ENCODE measurements at regions not wholly inside any gene's neighbourhood (a gene's known extent, or its start where the extent isn't known, plus 50 kb on each side); places are given as distances from the start of the nearest gene placed in this dataset.

GRCh38 chr5:2240118-2240904 is 357.6 kb upstream of the IRX4 start:
- DNase-seq (ENCODE audit: low spot score): no peak

GRCh38 chr5:2239201-2239910 is 356.6 kb upstream of the IRX4 start:
- DNase-seq (ENCODE audit: low spot score): no peak

DNA sequence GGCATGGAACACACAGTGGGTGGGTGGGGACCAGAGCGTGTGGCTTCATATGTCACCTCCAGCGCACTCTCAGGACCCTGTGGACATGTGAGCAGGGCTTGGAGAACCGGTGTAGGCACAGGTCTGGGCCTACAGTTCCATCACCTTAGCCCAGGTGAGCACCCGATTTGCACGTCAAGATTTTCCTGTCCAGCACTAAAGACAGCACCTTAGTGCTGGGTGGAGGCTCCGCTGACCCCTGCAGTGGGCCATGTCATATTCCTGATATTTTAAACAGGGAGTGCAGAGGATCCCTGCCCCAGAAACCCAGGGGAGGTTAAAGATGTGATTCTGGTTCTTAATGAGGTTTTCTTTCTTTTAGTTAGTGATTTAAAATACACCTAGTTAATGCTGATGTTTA is 356.0 kb upstream of the IRX4 start:
- DNase-seq (ENCODE audit: low spot score): no peak

- no peak for DNase-seq (ENCODE audit: low spot score)
These were observed 344.7 kb upstream of the IRX4 start for GRCh38 chr5:2227433-2227832.

GRCh38 chr5:2224689-2225088 is 342.0 kb upstream of the IRX4 start:
- DNase-seq (ENCODE audit: low spot score): no peak

GRCh38 chr5:2223303-2223702 is 340.6 kb upstream of the IRX4 start:
- no peak for DNase-seq (ENCODE audit: low spot score)

DNA sequence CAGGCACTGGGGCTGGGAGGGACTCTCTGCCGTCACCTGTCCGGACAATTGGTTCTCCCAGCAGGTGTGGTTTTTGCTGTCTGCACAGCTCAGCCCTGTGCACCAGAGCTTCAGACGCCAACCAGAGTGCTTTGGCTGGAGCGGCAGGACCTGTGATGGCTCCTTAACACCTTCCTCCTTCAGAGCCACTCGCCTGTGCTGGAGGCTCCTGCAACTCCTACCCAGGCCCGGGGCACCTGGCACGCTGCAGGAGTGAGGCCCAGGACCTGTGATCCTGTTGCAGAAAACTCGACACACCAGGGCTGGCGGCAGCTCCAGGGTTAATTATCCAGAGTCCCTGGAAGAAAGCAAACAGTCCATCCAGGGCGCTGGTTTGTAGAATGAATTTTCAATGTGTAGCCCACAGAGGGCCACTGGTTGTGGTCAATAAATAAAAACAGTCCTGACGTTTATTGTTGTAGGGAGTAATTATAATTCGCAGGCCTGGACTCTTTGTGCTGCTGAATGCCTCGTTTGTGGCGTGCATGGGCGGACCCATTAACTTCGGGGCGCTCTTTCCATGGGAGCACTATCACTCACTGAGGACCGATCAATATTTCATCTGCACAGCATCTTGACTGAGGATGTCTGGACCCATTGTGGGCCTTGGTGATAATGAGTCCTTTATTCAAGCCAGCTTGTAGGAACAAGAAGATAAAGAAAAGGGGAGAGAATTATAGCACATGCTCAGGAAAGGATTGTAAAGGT is 339.7 kb upstream of the IRX4 start:
- no peak for DNase-seq (ENCODE audit: low spot score)

DNA sequence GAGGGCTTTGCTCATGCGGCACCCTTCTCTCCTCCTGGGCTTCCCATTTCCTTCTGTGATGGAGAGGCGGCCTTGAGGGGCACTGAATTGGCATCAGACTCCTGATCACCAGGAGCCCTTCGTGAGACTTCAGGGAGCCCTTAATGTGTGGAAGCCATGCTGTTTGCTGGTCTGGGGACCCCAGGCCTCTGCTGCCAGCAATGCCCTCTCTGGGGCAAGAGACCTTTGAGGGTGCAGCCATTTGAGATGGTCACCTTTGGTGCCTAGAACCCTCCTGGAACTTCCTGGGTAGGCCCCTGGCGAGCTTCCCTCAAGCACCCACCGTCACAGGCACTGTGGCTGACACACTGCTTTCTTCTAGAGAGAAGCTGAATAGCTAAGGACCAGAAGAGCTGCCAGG is 338.7 kb upstream of the IRX4 start:
- no peak for DNase-seq (ENCODE audit: low spot score)

GRCh38 chr5:2220741-2221140 is 338.0 kb upstream of the IRX4 start:
- no peak for DNase-seq (ENCODE audit: low spot score)

GRCh38 chr5:2219149-2219776 is 336.5 kb upstream of the IRX4 start:
- no peak for DNase-seq (ENCODE audit: low spot score)

GRCh38 chr5:2217219-2217618 is 334.5 kb upstream of the IRX4 start:
- no peak for DNase-seq (ENCODE audit: low spot score)

- no peak for DNase-seq (ENCODE audit: low spot score)
These were observed 332.3 kb upstream of the IRX4 start for GRCh38 chr5:2214910-2215590.

GRCh38 chr5:2213121-2213730 is 330.5 kb upstream of the IRX4 start:
- no peak for DNase-seq (ENCODE audit: low spot score)

GRCh38 chr5:2212481-2212880 is 329.8 kb upstream of the IRX4 start:
- DNase-seq (ENCODE audit: low spot score): no peak

- DNase-seq (ENCODE audit: low spot score): no peak
These were observed 325.5 kb upstream of the IRX4 start for GRCh38 chr5:2208239-2208544.

DNA sequence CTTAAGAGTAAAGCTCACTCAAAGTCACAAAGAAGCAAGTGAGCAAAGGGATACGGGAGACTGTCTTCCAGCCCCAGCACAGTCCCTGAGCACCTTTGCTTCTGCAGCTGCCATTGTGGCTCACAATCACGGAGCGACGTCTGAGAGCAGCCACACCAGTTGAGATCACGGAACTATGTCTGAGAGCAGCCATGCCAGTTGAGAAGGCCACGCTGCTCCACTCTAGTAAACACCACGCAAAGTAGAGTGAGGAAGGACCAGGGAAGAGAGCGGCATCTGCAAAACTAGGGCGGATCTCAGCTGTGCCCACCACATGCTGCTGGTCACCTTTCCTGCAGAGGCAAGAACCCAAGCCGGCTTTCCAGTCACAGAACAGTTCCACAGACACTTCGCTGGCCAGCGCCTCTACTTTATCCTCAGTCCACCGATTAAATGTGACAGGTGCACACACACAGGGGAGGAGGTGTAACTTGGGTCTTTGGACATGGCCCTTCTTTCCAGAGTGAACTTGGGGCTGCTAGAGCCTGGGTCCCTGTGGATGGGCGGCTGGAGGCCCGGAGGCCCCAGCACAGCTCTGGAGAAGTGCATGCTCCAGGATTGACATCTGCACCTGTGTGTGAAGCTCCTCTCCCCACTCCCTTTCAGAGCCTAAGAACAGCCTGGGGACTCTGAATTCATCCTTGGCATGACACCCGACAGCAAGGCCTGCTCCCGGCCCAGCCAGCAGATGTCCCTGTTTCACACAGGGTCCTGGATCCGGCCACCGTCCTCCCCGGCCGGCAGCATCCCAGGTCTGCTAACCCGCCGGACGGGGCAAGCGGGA is 324.9 kb upstream of the IRX4 start:
- DNase-seq (ENCODE audit: low spot score): no peak

GRCh38 chr5:2207109-2207399 is 324.3 kb upstream of the IRX4 start:
- DNase-seq (ENCODE audit: low spot score): no peak

DNA sequence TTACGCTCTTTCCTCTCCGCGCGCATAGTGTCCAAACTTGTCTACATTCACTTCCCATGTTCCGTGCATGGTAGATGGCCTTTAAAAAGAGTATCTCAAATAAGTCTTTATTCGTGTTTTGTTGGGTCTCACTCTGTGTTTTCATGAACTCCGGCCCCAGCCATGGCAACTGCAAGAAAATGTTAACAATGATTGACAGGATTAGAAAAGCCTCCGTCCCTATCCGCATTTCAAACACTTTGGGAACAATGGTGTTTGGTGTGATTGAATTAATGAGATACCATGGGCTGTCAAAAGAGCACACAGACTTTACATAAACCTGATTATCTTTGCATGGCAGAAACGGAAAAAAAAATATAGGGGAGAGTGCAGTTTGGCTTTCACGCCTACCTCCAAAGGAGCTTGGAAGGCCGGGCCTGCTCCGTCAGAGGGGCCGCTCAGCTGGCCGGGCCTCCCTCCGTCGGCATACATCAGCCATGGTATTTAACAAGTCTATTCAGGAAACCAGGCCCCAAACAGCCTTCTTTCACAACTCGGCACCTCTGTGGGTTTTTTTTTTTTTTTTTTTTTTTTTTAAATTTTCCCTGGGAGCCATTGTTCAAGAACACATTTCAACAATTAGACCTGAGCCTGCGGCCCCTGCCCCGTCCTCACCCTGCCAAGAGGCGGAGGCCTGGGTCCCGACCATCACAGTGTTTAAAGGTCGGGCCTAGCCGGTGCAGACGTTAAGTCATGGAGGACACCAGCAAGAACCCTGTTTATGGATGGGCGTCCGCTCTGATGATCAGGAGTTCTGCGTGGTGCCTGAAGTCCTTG is 323.8 kb upstream of the IRX4 start:
- DNase-seq (ENCODE audit: low spot score): no peak

GRCh38 chr5:2205596-2206226 is 323.0 kb upstream of the IRX4 start:
- DNase-seq (ENCODE audit: low spot score): no peak

DNA sequence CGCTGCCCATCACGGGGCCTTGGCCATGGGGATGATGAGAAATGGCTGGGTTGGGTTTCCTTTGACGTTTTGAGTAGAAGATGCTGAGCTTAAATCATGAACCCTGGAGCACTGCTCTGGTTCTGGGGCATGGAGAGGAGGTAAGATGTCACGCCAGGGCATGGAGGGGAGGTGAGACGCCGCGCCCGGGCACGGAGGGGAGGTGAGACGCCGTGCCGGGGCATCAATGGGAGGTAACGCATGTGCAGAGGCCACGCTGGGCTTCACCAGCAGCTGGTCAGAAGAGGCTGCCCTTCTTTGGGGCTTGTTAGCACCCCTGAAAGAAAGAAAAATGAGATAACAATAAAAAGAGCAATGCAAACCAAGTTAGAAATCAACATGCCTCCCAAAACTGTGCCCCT is 322.5 kb upstream of the IRX4 start:
- DNase-seq (ENCODE audit: low spot score): no peak
